LNCaP clone FGC (cell line): ENCODE measurements at regions not wholly inside any gene's neighbourhood (a gene's known extent, or its start where the extent isn't known, plus 50 kb on each side); places are given as distances from the start of the nearest gene placed in this dataset.

ENCODE experiments used
- DNase-seq: peaks from one replicate; pipeline ENCODE4 v3.0.0-alpha.2; 2011; ENCODE audit warnings: low read depth
- H3K4me3 ChIP-seq: 2 replicates; pipeline ENCODE4 v1.5.1; 2011; ENCODE audit warnings: mild to moderate bottlenecking, low read depth, low read length, control low read depth
- TF ChIP-seq, protein P1 (sequence below): IDR thresholded peaks from 2 replicates; pipeline ENCODE4 v1.5.1; 2012; ENCODE audit warnings: mild to moderate bottlenecking; ENCODE audit not compliant: control insufficient read depth, insufficient read depth; ENCODE audit errors: extremely low read depth

DNA sequence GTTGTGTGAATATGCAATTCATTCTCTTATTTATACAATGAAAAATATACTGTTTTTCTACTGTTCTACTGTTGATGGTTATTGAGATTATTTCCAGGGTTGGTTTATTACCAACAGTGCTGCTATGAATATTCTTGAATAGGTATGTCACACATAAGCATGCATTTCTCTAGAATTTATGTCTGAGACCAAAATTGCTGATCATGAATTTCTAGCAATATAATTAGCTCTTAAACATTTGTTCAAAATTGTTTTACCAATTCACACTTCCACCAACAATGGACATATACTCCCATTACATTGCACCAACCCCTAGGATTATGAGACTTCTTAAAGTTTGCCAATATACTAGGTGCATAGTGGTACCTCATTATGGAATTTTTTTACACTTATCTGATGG lies 164.1 kb upstream of the KCNQ5 start:
- DNase-seq = no peak
- no peak overlapping the region for H3K4me3 ChIP-seq
- TF ChIP-seq, protein P1, sequence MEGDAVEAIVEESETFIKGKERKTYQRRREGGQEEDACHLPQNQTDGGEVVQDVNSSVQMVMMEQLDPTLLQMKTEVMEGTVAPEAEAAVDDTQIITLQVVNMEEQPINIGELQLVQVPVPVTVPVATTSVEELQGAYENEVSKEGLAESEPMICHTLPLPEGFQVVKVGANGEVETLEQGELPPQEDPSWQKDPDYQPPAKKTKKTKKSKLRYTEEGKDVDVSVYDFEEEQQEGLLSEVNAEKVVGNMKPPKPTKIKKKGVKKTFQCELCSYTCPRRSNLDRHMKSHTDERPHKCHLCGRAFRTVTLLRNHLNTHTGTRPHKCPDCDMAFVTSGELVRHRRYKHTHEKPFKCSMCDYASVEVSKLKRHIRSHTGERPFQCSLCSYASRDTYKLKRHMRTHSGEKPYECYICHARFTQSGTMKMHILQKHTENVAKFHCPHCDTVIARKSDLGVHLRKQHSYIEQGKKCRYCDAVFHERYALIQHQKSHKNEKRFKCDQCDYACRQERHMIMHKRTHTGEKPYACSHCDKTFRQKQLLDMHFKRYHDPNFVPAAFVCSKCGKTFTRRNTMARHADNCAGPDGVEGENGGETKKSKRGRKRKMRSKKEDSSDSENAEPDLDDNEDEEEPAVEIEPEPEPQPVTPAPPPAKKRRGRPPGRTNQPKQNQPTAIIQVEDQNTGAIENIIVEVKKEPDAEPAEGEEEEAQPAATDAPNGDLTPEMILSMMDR = no peak

DNA sequence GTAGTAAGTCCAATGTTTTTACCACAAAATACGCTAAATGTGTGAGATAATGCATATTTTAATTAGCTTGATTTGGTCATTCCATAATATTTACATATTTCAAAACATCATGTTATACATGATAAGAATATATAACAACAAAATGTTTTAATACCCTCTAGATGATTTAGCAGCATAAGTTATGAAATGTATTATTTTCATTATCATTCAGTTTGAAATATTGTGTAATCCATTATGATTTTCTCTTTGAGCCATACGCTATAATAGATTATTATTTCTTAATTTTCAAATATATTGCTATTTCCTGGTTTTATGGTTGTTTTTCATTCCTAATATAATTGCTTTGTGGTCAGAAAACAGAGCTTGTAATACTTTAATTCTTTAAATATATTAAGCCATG lies 163.3 kb upstream of the KCNQ5 start:
- DNase-seq = no peak
- TF ChIP-seq, protein P1 = no peak
- H3K4me3 ChIP-seq = no peak overlapping the region

DNA sequence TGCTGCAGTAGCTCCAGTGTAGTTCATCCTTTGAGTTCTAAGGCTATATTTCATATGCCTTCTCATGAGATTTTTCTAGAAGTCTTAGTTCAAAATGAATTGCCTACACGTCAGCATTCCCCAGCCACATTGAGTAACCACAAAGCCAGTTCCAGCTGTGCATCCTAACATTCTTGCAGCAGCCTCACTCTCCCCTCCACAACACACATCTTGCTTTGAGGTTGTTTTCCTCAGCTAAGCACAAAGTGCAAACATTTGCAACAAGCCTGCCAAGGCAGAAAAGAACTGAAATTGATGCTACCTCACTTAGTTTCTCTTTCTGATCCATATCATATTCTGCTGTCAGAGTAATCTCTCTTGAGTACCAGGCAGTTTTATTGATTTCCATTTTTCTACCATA lies 160.7 kb upstream of the KCNQ5 start:
- DNase-seq = no peak
- no peak overlapping the region for H3K4me3 ChIP-seq
- TF ChIP-seq, protein P1 = no peak

DNA sequence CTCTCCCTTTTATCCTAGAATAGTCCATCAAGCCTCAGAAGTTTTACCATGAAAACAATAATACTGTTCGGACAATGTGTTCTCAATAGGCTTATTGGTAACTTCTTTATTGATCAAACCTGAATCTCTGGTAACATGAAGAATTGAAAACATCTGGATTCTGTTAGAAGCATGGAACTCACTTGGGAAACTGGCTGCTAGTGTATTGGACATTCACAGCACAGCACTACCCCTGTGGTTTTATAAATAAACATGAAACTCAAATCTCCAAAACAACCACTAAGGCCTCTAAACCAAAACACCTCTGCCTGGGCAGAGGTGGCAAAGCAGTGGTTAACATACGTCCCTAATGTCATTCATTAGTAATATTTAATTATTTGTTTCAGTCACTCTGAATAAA lies 157.6 kb upstream of the KCNQ5 start:
- DNase-seq = no peak
- TF ChIP-seq, protein P1 = no peak
- no peak overlapping the region for H3K4me3 ChIP-seq

DNA sequence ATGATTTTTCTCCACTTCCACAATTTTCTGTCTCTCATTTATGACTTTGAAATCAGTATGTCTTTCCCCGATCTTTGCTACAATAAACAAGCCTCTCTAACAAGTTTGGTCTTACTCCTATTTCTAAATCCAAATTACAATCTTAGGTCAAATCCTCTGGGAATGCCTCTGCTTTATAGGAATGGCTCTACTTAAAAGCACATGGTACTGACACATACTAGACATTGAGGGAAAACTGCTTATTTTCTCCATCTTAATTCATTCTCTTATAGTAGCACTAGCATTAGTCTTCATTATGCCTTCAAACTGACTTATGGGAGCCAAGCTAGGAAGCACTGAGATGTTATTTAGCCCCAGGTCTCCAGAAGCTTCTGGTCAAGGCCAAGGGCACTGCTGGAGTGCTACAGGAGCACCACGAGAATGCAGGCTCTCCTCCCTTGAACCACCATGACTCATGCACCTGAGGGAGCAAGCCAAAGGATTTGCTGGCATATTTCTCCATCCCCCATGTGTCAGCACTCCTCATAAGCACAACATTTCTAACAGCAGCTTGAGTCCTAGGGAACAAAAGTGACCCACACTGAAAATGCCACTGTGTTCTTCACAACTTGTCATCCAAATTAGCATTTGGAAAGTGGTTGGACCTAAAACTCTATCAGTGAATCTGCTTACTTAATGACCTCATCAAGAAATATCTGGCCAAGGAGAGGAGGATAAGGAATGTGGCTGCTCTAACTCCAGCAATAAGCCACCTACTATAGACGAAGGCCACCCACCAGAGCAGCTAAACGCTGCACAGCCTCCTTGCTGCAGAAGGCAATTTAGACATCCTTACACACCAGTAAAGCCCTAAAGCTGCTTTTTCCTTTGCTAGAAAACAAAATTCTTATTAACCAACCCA lies 156.8 kb upstream of the KCNQ5 start:
- no peak overlapping the region for H3K4me3 ChIP-seq
- TF ChIP-seq, protein P1 = no peak
- no peak for DNase-seq

DNA sequence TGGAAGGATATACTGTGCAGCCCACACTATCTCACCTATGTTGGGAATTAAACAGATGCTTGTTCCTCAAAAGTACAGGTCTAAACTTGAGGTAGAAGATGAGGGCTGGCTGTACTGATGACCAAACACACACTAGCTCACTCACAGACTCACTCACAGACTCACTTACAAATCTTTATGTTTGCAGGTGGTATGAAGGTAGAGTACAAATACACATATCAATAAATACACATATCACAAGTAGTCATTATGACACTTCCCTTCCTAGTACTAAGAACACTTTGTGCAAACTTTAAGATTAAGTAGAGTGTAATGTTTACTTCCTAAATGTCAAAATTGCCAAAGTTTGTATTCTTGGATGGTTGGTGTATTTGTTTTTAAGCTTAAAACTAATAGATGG lies 155.4 kb upstream of the KCNQ5 start:
- TF ChIP-seq, protein P1 = no peak
- no peak overlapping the region for H3K4me3 ChIP-seq
- DNase-seq = no peak
